NCI-H187 treated with DMSO at 0.1 percent for 48 hours (cell line): ENCODE measurements at regions not wholly inside any gene's neighbourhood (a gene's known extent, or its start where the extent isn't known, plus 50 kb on each side); places are given as distances from the start of the nearest gene placed in this dataset.

Experiments used
- DNase-seq: peaks from one replicate; lab custom pipeline; 2025; lab: John Stamatoyannopoulos, UW

- no peak for DNase-seq
These were observed 197.2 kb downstream of the RWDD3 start for GRCh38 chr1:95431235-95431634.

- no peak for DNase-seq
These were observed 201.6 kb downstream of the RWDD3 start for GRCh38 chr1:95435611-95436010.

- DNase-seq: no peak
These were observed 203.0 kb downstream of the RWDD3 start for GRCh38 chr1:95437011-95437410.

- DNase-seq: no peak
These were observed 203.8 kb downstream of the RWDD3 start for GRCh38 chr1:95437781-95438180.

GRCh38 chr1:95438218-95438948 lies 204.4 kb downstream of the RWDD3 start:
- no peak for DNase-seq

GRCh38 chr1:95440511-95440910 lies 206.5 kb downstream of the RWDD3 start:
- DNase-seq: no peak

GRCh38 chr1:95449516-95449915 lies 215.5 kb downstream of the RWDD3 start:
- DNase-seq: no peak

- DNase-seq: no peak
These were observed 217.0 kb downstream of the RWDD3 start for GRCh38 chr1:95451054-95451453.

- no peak for DNase-seq
These were observed 217.9 kb downstream of the RWDD3 start for GRCh38 chr1:95451904-95452303.

- no peak for DNase-seq
These were observed 219.0 kb downstream of the RWDD3 start for GRCh38 chr1:95453053-95453452.

- no peak for DNase-seq
These were observed 233.0 kb downstream of the RWDD3 start for GRCh38 chr1:95467036-95467435.

GRCh38 chr1:95475686-95476457 lies 241.9 kb downstream of the RWDD3 start:
- no peak for DNase-seq

- no peak for DNase-seq
These were observed 262.3 kb downstream of the RWDD3 start for GRCh38 chr1:95496307-95496706.

- no peak for DNase-seq
These were observed 262.8 kb downstream of the RWDD3 start for GRCh38 chr1:95496773-95497172.

- no peak for DNase-seq
These were observed 263.6 kb downstream of the RWDD3 start for GRCh38 chr1:95497566-95497965.

- no peak for DNase-seq
These were observed 269.4 kb downstream of the RWDD3 start for GRCh38 chr1:95503278-95504030.

GRCh38 chr1:95504321-95504720 lies 270.3 kb downstream of the RWDD3 start:
- no peak for DNase-seq

GRCh38 chr1:95506736-95507414 lies 272.9 kb downstream of the RWDD3 start:
- no peak for DNase-seq

GRCh38 chr1:95509989-95510388 lies 276.0 kb downstream of the RWDD3 start:
- no peak for DNase-seq

- no peak for DNase-seq
These were observed 278.9 kb downstream of the RWDD3 start for GRCh38 chr1:95512925-95513324.

- DNase-seq: no peak
These were observed 283.5 kb downstream of the RWDD3 start for GRCh38 chr1:95517506-95517905.

GRCh38 chr1:95518310-95518709 lies 284.3 kb downstream of the RWDD3 start:
- no peak for DNase-seq
